ENCODE measurements at regions not wholly inside any gene's neighbourhood (a gene's known extent, or its start where the extent isn't known, plus 50 kb on each side); places are given as distances from the start of the nearest gene placed in this dataset.

GRCh38 chr9:80282766-80283165 lies 711.0 kb downstream of the TLE4 start:
- Histone ChIP-seq H3K27me3 (ENCODE audit: control insufficient read depth in 1 of 2, insufficient read depth in 2 of 2, low read length in 2 of 2) (no peaks in the 10 kb centered on the region), H3K27ac (ENCODE audit: low read depth, low read length) (no peak overlapping the region), H3K9ac (ENCODE audit: low read depth in 1 of 2, low read length in 2 of 2) (no peak overlapping the region), H3K4me3 (ENCODE audit: low read depth in 1 of 2, low read length in 2 of 2) (no peak overlapping the region), H3K9me3 (ENCODE audit: control insufficient read depth in 1 of 2, low read length in 2 of 2) (peaks cover 0 to 2% of the 10 kb centered on the region in 2 donors), H3K4me1 (ENCODE audit: control insufficient read depth in 1 of 2, insufficient read depth in 2 of 2, low read length in 2 of 2) (no peaks in the 10 kb centered on the region), H3K36me3 (ENCODE audit: control insufficient read depth in 1 of 2, insufficient read depth in 2 of 2, low read length in 2 of 2) (no peaks in the 10 kb centered on the region)

- H3K4me3 ChIP-seq (ENCODE audit: low read depth in 1 of 2, low read length in 2 of 2), result no peak overlapping the region
- H3K9me3 ChIP-seq (ENCODE audit: control insufficient read depth in 1 of 2, low read length in 2 of 2), result peaks cover 0 to 6% of the 10 kb centered on the region in 2 donors
- H3K9ac ChIP-seq (ENCODE audit: low read depth in 1 of 2, low read length in 2 of 2), result no peak overlapping the region
- no peak overlapping the region for H3K27ac ChIP-seq (ENCODE audit: low read depth, low read length)
- H3K36me3 ChIP-seq (ENCODE audit: control insufficient read depth in 1 of 2, insufficient read depth in 2 of 2, low read length in 2 of 2), result no peaks in the 10 kb centered on the region
- no peaks in the 10 kb centered on the region for H3K4me1 ChIP-seq (ENCODE audit: control insufficient read depth in 1 of 2, insufficient read depth in 2 of 2, low read length in 2 of 2)
- no peaks in the 10 kb centered on the region for H3K27me3 ChIP-seq (ENCODE audit: control insufficient read depth in 1 of 2, insufficient read depth in 2 of 2, low read length in 2 of 2)
Observed at GRCh38 chr9:80259079-80259478, 687.3 kb downstream of the TLE4 start.

- Histone ChIP-seq H3K36me3 (ENCODE audit: control insufficient read depth in 1 of 2, insufficient read depth in 2 of 2, low read length in 2 of 2) (no peaks in the 10 kb centered on the region), H3K9ac (ENCODE audit: low read depth in 1 of 2, low read length in 2 of 2) (no peak overlapping the region), H3K4me3 (ENCODE audit: low read depth in 1 of 2, low read length in 2 of 2) (no peak overlapping the region), H3K27ac (ENCODE audit: low read depth, low read length) (no peak overlapping the region), H3K4me1 (ENCODE audit: control insufficient read depth in 1 of 2, insufficient read depth in 2 of 2, low read length in 2 of 2) (no peaks in the 10 kb centered on the region), H3K9me3 (ENCODE audit: control insufficient read depth in 1 of 2, low read length in 2 of 2) (peaks cover 2 to 12% of the 10 kb centered on the region in 2 donors), H3K27me3 (ENCODE audit: control insufficient read depth in 1 of 2, insufficient read depth in 2 of 2, low read length in 2 of 2) (no peaks in the 10 kb centered on the region)
Observed at GRCh38 chr9:80251778-80252177, 680.0 kb downstream of the TLE4 start.

- H3K9ac ChIP-seq (ENCODE audit: low read depth in 1 of 2, low read length in 2 of 2), result no peak overlapping the region
- H3K36me3 ChIP-seq (ENCODE audit: control insufficient read depth in 1 of 2, insufficient read depth in 2 of 2, low read length in 2 of 2), result no peaks in the 10 kb centered on the region
Observed at GRCh38 chr9:80242022-80242421, 670.3 kb downstream of the TLE4 start.

DNA sequence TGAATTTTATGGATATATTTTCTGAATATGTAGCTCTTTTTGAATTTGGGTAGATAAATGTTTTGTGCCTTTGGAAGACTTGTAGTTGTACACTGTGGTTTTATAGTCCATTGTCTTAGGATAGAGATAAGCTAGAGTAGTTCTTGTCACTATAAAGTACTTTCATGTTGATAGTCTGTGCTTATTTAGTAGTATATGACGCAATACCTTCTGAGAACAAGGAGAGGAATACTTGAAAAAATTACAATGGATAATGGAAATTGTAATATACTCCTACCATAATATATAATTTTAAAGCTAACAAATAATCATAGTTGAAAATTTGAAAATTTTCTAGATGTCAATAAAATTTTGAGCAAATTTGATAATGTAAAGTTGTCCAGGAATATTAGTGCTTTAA lies 664.0 kb downstream of the TLE4 start:
- Histone ChIP-seq H3K27me3 (ENCODE audit: control insufficient read depth in 1 of 2, insufficient read depth in 2 of 2, low read length in 2 of 2) (no peaks in the 10 kb centered on the region), H3K9me3 (ENCODE audit: control insufficient read depth in 1 of 2, low read length in 2 of 2) (peaks cover 0 to 9% of the 10 kb centered on the region in 2 donors), H3K36me3 (ENCODE audit: control insufficient read depth in 1 of 2, insufficient read depth in 2 of 2, low read length in 2 of 2) (no peaks in the 10 kb centered on the region), H3K9ac (ENCODE audit: low read depth in 1 of 2, low read length in 2 of 2) (no peak overlapping the region), H3K27ac (ENCODE audit: low read depth, low read length) (no peak overlapping the region), H3K4me1 (ENCODE audit: control insufficient read depth in 1 of 2, insufficient read depth in 2 of 2, low read length in 2 of 2) (no peaks in the 10 kb centered on the region), H3K4me3 (ENCODE audit: low read depth in 1 of 2, low read length in 2 of 2) (no peak overlapping the region)

More at GRCh38 chr9:80242022-80242421, 670.3 kb downstream of the TLE4 start:
- Histone ChIP-seq H3K27me3 (ENCODE audit: control insufficient read depth in 1 of 2, insufficient read depth in 2 of 2, low read length in 2 of 2) (no peaks in the 10 kb centered on the region), H3K27ac (ENCODE audit: low read depth, low read length) (no peak overlapping the region), H3K4me1 (ENCODE audit: control insufficient read depth in 1 of 2, insufficient read depth in 2 of 2, low read length in 2 of 2) (no peaks in the 10 kb centered on the region), H3K4me3 (ENCODE audit: low read depth in 1 of 2, low read length in 2 of 2) (no peak overlapping the region), H3K9me3 (ENCODE audit: control insufficient read depth in 1 of 2, low read length in 2 of 2) (no peaks in the 10 kb centered on the region)

DNA sequence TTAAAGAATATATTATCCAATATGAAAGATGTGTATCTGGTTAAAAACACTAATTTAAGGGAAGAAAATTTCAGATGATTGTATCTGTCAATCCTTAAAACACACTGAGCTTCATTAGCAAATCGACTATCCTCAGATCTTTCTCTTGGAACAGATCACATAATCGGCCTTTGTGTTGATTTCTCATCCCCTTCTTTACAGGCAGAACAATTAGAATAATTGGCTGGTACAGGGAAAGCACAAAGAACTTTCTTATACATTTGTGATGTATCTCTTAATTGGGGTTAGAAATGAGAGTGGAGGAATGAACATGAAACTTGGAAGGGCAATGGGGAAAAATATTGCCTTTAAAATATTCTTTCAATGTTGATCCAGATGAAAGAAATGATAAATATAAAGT lies 662.1 kb downstream of the TLE4 start:
- Histone ChIP-seq H3K36me3 (ENCODE audit: control insufficient read depth in 1 of 2, insufficient read depth in 2 of 2, low read length in 2 of 2) (no peaks in the 10 kb centered on the region), H3K9ac (ENCODE audit: low read depth in 1 of 2, low read length in 2 of 2) (no peak overlapping the region), H3K4me1 (ENCODE audit: control insufficient read depth in 1 of 2, insufficient read depth in 2 of 2, low read length in 2 of 2) (no peaks in the 10 kb centered on the region), H3K9me3 (ENCODE audit: control insufficient read depth in 1 of 2, low read length in 2 of 2) (peaks cover 0 to 9% of the 10 kb centered on the region in 2 donors), H3K27ac (ENCODE audit: low read depth, low read length) (no peak overlapping the region), H3K27me3 (ENCODE audit: control insufficient read depth in 1 of 2, insufficient read depth in 2 of 2, low read length in 2 of 2) (no peaks in the 10 kb centered on the region), H3K4me3 (ENCODE audit: low read depth in 1 of 2, low read length in 2 of 2) (no peak overlapping the region)

GRCh38 chr9:80233102-80233843 lies 661.5 kb downstream of the TLE4 start:
- Histone ChIP-seq H3K27me3 (ENCODE audit: control insufficient read depth in 1 of 2, insufficient read depth in 2 of 2, low read length in 2 of 2) (no peaks in the 10 kb centered on the region), H3K27ac (ENCODE audit: low read depth, low read length) (no peak overlapping the region), H3K4me3 (ENCODE audit: low read depth in 1 of 2, low read length in 2 of 2) (no peak overlapping the region), H3K36me3 (ENCODE audit: control insufficient read depth in 1 of 2, insufficient read depth in 2 of 2, low read length in 2 of 2) (no peaks in the 10 kb centered on the region), H3K9ac (ENCODE audit: low read depth in 1 of 2, low read length in 2 of 2) (no peak overlapping the region), H3K9me3 (ENCODE audit: control insufficient read depth in 1 of 2, low read length in 2 of 2) (peaks cover 0 to 9% of the 10 kb centered on the region in 2 donors), H3K4me1 (ENCODE audit: control insufficient read depth in 1 of 2, insufficient read depth in 2 of 2, low read length in 2 of 2) (no peaks in the 10 kb centered on the region)

GRCh38 chr9:80231318-80232236 lies 659.8 kb downstream of the TLE4 start:
- Histone ChIP-seq H3K4me3 (ENCODE audit: low read depth in 1 of 2, low read length in 2 of 2) (no peak overlapping the region), H3K36me3 (ENCODE audit: control insufficient read depth in 1 of 2, insufficient read depth in 2 of 2, low read length in 2 of 2) (no peaks in the 10 kb centered on the region), H3K27ac (ENCODE audit: low read depth, low read length) (no peak overlapping the region), H3K9me3 (ENCODE audit: control insufficient read depth in 1 of 2, low read length in 2 of 2) (peaks cover 0 to 9% of the 10 kb centered on the region in 2 donors), H3K9ac (ENCODE audit: low read depth in 1 of 2, low read length in 2 of 2) (no peak overlapping the region), H3K27me3 (ENCODE audit: control insufficient read depth in 1 of 2, insufficient read depth in 2 of 2, low read length in 2 of 2) (no peaks in the 10 kb centered on the region), H3K4me1 (ENCODE audit: control insufficient read depth in 1 of 2, insufficient read depth in 2 of 2, low read length in 2 of 2) (no peaks in the 10 kb centered on the region)

- Histone ChIP-seq H3K9me3 (ENCODE audit: control insufficient read depth in 1 of 2, low read length in 2 of 2) (peaks cover 0 to 5% of the 10 kb centered on the region in 2 donors), H3K4me3 (ENCODE audit: low read depth in 1 of 2, low read length in 2 of 2) (no peak overlapping the region), H3K27me3 (ENCODE audit: control insufficient read depth in 1 of 2, insufficient read depth in 2 of 2, low read length in 2 of 2) (no peaks in the 10 kb centered on the region), H3K4me1 (ENCODE audit: control insufficient read depth in 1 of 2, insufficient read depth in 2 of 2, low read length in 2 of 2) (no peaks in the 10 kb centered on the region), H3K9ac (ENCODE audit: low read depth in 1 of 2, low read length in 2 of 2) (no peak overlapping the region), H3K36me3 (ENCODE audit: control insufficient read depth in 1 of 2, insufficient read depth in 2 of 2, low read length in 2 of 2) (no peaks in the 10 kb centered on the region), H3K27ac (ENCODE audit: low read depth, low read length) (no peak overlapping the region)
Observed at GRCh38 chr9:80223897-80224296, 652.1 kb downstream of the TLE4 start.

DNA sequence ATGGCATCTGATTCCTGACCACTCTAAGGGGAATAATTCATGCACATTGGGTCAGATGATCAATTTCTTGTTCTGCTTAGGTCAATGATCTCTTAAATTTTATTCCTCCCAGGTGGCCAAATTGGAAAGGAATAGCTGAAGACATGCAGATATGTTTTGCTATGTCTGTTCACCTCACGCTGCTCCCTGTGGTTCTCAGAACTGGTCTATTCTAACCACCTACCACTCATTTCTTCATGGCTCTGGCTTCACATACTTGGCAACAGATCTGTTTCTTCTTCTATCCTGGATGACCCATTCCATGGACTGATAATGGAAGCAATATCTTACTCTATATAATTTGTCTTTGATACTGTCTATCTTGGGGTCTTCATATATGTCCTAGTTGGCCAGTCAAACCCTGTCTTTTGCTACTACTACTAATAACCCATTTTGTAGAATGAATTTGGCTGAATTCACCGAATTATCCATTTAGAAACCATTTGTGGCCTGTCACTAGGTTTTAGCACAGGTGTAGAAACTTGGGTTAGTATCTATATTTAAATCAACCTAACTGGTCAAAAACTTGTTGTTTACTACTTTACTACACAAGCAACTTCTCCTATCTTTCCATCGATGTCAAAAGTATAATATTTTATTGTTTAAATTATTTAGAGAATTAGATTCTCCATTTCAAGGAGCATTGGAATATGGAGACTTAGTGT lies 650.9 kb downstream of the TLE4 start:
- H3K27me3 ChIP-seq (ENCODE audit: control insufficient read depth in 1 of 2, insufficient read depth in 2 of 2, low read length in 2 of 2), result no peaks in the 10 kb centered on the region
- H3K9me3 ChIP-seq (ENCODE audit: control insufficient read depth in 1 of 2, low read length in 2 of 2), result peaks cover 0 to 5% of the 10 kb centered on the region in 2 donors

More for the DNA sequence above, 650.9 kb downstream of the TLE4 start:
- no peak overlapping the region for H3K27ac ChIP-seq (ENCODE audit: low read depth, low read length)
- H3K4me1 ChIP-seq (ENCODE audit: control insufficient read depth in 1 of 2, insufficient read depth in 2 of 2, low read length in 2 of 2), result no peaks in the 10 kb centered on the region
- H3K4me3 ChIP-seq (ENCODE audit: low read depth in 1 of 2, low read length in 2 of 2), result no peak overlapping the region
- no peak overlapping the region for H3K9ac ChIP-seq (ENCODE audit: low read depth in 1 of 2, low read length in 2 of 2)
- H3K36me3 ChIP-seq (ENCODE audit: control insufficient read depth in 1 of 2, insufficient read depth in 2 of 2, low read length in 2 of 2), result no peaks in the 10 kb centered on the region
